ENCODE measurements at regions not wholly inside any gene's neighbourhood (a gene's known extent, or its start where the extent isn't known, plus 50 kb on each side); places are given as distances from the start of the nearest gene placed in this dataset.
A peak's percentile ranks its signal among the peaks of the same experiment; 100 is the strongest.
"Not testable (repeated sequence)": the region's sequence is repeated elsewhere in the genome, so short reads cannot be mapped to it uniquely, and the experiment has no call there.

DNA sequence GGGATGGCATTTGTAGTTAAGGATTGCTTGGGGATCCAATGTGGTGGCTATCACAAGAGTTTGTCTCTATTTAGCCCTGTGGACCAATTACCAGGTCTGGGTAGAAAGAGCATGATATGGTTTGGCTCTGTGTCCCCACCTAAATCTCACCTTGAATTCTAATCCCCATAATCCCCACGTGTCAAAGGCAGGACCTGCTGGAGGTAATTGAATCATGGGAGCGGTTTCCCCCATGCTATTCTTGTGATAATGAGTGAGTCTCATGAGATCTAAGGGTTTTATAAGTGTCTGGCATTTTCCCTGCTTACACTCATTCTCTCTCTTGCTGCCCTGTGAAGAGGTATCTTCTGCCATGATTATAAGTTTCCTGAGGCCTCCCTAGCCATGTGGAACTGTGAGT is 86.4 kb upstream of the HS3ST4 start:
- no CpG with 5 or more reads among the region's 2 CpGs for WGBS
- Histone ChIP-seq H3K36me3 (ENCODE audit: insufficient read depth, low read length) (no peaks in the 10 kb centered on the region), H3K27me3 (ENCODE audit: insufficient read depth, low read length) (no peaks in the 10 kb centered on the region)

DNA sequence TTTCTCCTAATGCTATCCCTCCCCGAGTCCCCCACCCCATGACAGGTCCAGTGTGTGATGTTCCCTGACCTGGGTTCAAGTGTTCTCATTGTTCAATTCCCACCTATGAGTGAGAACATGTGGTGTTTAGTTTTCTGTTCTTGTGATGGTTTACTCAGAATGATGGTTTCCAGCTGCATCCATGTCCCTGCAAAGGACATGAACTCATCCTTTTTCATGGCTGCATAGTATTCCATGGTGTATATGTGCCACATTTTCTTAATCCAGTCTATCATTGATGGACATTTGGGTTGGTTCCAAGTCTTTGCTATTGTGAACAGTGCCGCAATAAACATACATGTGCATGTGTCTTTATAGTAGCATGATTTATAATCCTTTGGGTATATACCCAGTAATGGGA is 90.5 kb upstream of the HS3ST4 start:
- not testable (repeated sequence) for H3K4me3 ChIP-seq (ENCODE audit: low read length); H3K9ac ChIP-seq (ENCODE audit: low read depth, low read length); H3K9me3 ChIP-seq (ENCODE audit: insufficient read depth, low read depth, low read length); H3K27ac ChIP-seq (ENCODE audit: low read depth, low read length); H3K27me3 ChIP-seq (ENCODE audit: insufficient read depth, low read length); H3K36me3 ChIP-seq (ENCODE audit: insufficient read depth, low read length)
- 100% methylated on average over 1 of the region's 2 CpGs for WGBS
- H3K4me1 ChIP-seq (ENCODE audit: insufficient read depth, low read length): peaks cover 13% of the 10 kb centered on the region

More for the DNA sequence above, 86.4 kb upstream of the HS3ST4 start:
- Histone ChIP-seq H3K4me3 (ENCODE audit: low read length) (no peak overlapping the region), H3K9ac (ENCODE audit: low read depth, low read length) (no peak overlapping the region), H3K27ac (ENCODE audit: low read depth, low read length) (peak overlapping the region; percentile 43; the same call in 1 of the 2 replicates), H3K9me3 (ENCODE audit: insufficient read depth, low read depth, low read length) (peaks cover 6% of the 10 kb centered on the region; the same call in 1 of the 2 replicates), H3K4me1 (ENCODE audit: insufficient read depth, low read length) (peaks cover 30% of the 10 kb centered on the region)

DNA sequence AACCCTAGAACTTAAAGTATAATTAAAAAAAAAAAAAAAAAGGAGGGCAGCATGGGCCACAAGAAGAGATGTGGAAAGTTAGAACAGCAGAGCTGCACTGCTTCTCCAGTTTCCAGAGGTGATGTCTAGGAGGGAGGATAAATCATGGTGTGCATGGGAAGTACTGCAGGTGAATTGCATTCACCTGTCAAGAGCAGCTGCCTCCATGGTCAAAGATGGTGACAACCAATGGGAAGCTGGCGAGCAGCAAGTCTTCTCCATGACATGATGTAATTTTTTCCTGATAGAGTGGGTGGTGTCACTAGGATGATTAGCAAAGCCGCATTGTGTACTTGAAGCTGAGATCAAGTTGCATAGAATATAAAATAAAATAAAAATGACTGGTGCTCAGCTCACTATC is 95.6 kb upstream of the HS3ST4 start:
- no peak overlapping the region for H3K27ac ChIP-seq (ENCODE audit: low read depth, low read length)
- peaks cover 8% of the 10 kb centered on the region; the same call in 1 of the 2 replicates for H3K9me3 ChIP-seq (ENCODE audit: insufficient read depth, low read depth, low read length)
- H3K9ac ChIP-seq (ENCODE audit: low read depth, low read length): no peak overlapping the region
- no peaks in the 10 kb centered on the region for H3K4me1 ChIP-seq (ENCODE audit: insufficient read depth, low read length)
- 94% methylated on average over 2 of the region's 2 CpGs for WGBS
- H3K27me3 ChIP-seq (ENCODE audit: insufficient read depth, low read length): no peaks in the 10 kb centered on the region
- H3K4me3 ChIP-seq (ENCODE audit: low read length): no peak overlapping the region
- no peaks in the 10 kb centered on the region for H3K36me3 ChIP-seq (ENCODE audit: insufficient read depth, low read length)

DNA sequence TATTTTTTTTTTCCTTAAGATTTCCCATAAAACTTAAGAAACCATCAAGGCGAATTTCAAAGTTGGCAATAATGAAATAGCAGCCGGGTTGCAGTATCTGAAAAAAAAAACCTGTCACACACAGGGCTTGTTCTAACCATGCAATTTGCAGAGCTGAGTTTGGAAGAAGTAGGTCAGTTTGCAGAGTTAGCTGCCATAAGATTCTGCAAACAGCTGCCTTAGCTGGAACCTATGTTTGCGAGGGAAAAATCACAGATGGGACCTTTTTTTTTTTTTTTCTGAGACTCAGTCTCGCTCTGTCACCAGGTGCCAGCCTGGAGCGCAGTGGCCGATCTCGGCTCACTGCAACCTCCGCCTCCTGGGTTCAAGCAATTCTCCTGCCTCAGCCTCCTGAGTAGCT is 98.5 kb upstream of the HS3ST4 start:
- Histone ChIP-seq H3K4me1 (ENCODE audit: insufficient read depth, low read length) (no peaks in the 10 kb centered on the region), H3K27me3 (ENCODE audit: insufficient read depth, low read length) (no peaks in the 10 kb centered on the region), H3K9me3 (ENCODE audit: insufficient read depth, low read depth, low read length) (no peaks in the 10 kb centered on the region), H3K27ac (ENCODE audit: low read depth, low read length) (no peak overlapping the region), H3K9ac (ENCODE audit: low read depth, low read length) (no peak overlapping the region), H3K36me3 (ENCODE audit: insufficient read depth, low read length) (no peaks in the 10 kb centered on the region), H3K4me3 (ENCODE audit: low read length) (no peak overlapping the region)
- WGBS: 94% methylated on average over 7 of the region's 8 CpGs

DNA sequence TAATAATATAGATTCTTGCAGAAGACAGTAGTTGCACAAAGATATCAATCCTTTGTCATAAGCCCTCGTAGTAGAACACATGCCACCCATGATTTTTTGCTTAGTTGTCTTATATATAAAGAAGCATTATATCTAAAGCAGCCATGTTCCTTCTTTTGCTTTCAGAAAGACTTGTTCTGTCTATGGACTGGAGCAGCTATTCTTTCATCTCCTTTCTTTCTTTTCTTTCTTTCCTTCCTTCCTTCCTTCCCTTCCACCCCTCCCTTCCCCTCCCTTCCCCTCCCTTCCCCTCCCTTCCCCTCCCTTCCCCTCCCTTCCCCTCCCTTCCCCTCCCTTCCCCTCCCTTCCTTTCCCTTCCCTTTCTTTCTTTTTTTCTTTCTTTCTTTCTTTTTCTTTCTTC is 104.0 kb upstream of the HS3ST4 start:
- no peaks in the 10 kb centered on the region for H3K4me1 ChIP-seq (ENCODE audit: insufficient read depth, low read length)
- no peaks in the 10 kb centered on the region for H3K36me3 ChIP-seq (ENCODE audit: insufficient read depth, low read length)
- H3K27me3 ChIP-seq (ENCODE audit: insufficient read depth, low read length): no peaks in the 10 kb centered on the region
- H3K27ac ChIP-seq (ENCODE audit: low read depth, low read length): no peak overlapping the region
- peaks cover 10% of the 10 kb centered on the region; the same call in 1 of the 2 replicates for H3K9me3 ChIP-seq (ENCODE audit: insufficient read depth, low read depth, low read length)
- no peak overlapping the region for H3K4me3 ChIP-seq (ENCODE audit: low read length)
- 100% methylated on average over 1 of the region's 1 CpG for WGBS
- H3K9ac ChIP-seq (ENCODE audit: low read depth, low read length): no peak overlapping the region

DNA sequence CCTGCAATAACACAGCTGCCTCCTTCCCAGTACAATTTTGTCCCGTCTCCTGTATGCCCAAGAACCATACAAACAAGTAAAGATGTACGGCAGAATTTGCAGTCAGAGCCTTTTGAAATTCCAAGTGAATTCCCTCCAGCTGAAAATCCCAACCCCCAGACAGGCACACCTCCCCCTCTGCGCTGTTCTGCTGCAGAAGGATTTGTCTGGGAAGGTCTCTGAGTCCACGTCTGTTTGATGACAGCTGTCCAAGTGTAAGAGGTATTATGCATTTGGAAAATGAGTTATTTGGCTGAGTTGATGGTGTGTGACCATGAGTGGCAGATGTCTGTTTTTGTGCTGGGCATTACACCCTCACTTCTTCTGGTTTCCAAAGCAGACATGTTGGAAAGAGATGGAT is 104.9 kb upstream of the HS3ST4 start:
- no peak overlapping the region for H3K27ac ChIP-seq (ENCODE audit: low read depth, low read length)
- no peaks in the 10 kb centered on the region for H3K27me3 ChIP-seq (ENCODE audit: insufficient read depth, low read length)
- H3K36me3 ChIP-seq (ENCODE audit: insufficient read depth, low read length): no peaks in the 10 kb centered on the region
- H3K9me3 ChIP-seq (ENCODE audit: insufficient read depth, low read depth, low read length): peaks cover 10% of the 10 kb centered on the region; the same call in 1 of the 2 replicates
- no peaks in the 10 kb centered on the region for H3K4me1 ChIP-seq (ENCODE audit: insufficient read depth, low read length)
- H3K4me3 ChIP-seq (ENCODE audit: low read length): no peak overlapping the region
- H3K9ac ChIP-seq (ENCODE audit: low read depth, low read length): no peak overlapping the region
- WGBS: 92% methylated on average over 4 of the region's 4 CpGs

DNA sequence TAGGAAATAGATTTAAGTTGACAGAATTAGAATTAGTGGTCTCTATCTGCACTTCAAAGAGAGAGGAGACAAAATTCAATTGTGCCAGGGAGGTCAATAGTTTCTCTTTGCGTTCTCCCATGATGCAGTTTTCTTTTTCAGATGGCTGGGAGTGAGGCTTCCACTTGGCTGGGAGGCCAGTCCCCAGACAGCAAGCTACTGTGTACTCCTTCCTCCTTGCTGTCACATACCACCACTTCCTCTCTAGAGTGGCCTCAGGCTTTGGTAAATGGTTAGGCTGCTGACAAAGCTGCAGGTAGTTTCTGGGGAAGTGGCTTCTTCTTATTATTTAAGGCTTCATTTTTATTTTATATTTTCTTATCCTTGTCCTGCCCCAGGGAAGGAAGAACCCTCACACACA is 106.2 kb upstream of the HS3ST4 start:
- 95% methylated on average over 1 of the region's 1 CpG for WGBS
- Histone ChIP-seq H3K4me3 (ENCODE audit: low read length) (no peak overlapping the region), H3K36me3 (ENCODE audit: insufficient read depth, low read length) (no peaks in the 10 kb centered on the region), H3K27me3 (ENCODE audit: insufficient read depth, low read length) (no peaks in the 10 kb centered on the region), H3K4me1 (ENCODE audit: insufficient read depth, low read length) (no peaks in the 10 kb centered on the region), H3K27ac (ENCODE audit: low read depth, low read length) (no peak overlapping the region), H3K9me3 (ENCODE audit: insufficient read depth, low read depth, low read length) (peaks cover 10% of the 10 kb centered on the region; the same call in 1 of the 2 replicates), H3K9ac (ENCODE audit: low read depth, low read length) (no peak overlapping the region)

DNA sequence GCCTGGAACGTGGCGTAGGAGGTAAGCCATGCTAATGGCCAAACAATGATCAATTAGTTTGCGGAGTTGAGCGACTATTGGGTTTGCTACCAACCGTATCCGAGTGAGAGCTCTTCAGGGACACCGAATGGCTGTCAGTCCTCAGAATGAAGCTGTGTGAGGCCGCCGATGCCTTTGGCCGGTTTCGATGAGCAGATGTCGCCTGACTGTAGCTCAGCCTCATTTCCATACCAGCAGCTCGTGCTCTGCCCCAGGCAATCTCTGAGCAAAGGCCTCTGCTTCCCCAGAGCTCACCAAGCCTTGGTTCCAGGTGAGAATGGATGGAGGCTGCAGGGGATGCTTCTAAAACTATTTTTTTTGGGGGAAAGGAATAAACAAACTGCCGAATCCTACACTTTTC is 111.7 kb upstream of the HS3ST4 start:
- Histone ChIP-seq H3K4me3 (ENCODE audit: low read length) (no peak overlapping the region), H3K36me3 (ENCODE audit: insufficient read depth, low read length) (no peaks in the 10 kb centered on the region), H3K9ac (ENCODE audit: low read depth, low read length) (no peak overlapping the region), H3K27me3 (ENCODE audit: insufficient read depth, low read length) (no peaks in the 10 kb centered on the region), H3K4me1 (ENCODE audit: insufficient read depth, low read length) (peaks cover 3% of the 10 kb centered on the region; the same call in 1 of the 2 replicates), H3K9me3 (ENCODE audit: insufficient read depth, low read depth, low read length) (peaks cover 6% of the 10 kb centered on the region; the same call in 1 of the 2 replicates), H3K27ac (ENCODE audit: low read depth, low read length) (no peak overlapping the region)
- WGBS: 69% methylated on average over 14 of the region's 14 CpGs

DNA sequence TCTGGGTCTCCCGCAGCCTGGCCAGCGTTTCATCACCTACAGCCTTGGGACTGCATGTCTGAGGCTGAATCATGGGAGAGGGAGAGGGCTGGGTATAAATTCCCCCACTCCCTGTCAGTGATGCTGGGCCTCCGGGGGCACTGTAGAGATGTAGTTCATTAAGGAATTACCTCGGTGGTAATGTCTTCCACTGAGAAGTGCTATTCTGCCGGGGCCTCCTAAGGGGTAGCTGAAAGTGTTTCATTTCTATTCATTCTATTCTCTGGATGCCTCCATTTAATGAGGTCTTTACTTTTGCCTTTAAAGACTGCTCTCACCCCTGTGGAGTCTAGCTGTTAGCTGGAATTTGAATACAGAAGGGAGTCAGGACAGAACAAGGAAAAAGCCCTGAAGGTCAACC is 116.4 kb upstream of the HS3ST4 start:
- no peak overlapping the region for H3K4me3 ChIP-seq (ENCODE audit: low read length)
- H3K9ac ChIP-seq (ENCODE audit: low read depth, low read length): no peak overlapping the region
- peak overlapping the region; percentile 79 for H3K27ac ChIP-seq (ENCODE audit: low read depth, low read length)
- 25% methylated on average over 5 of the region's 5 CpGs for WGBS
- no peaks in the 10 kb centered on the region for H3K9me3 ChIP-seq (ENCODE audit: insufficient read depth, low read depth, low read length)
- H3K36me3 ChIP-seq (ENCODE audit: insufficient read depth, low read length): no peaks in the 10 kb centered on the region
- peaks cover 8% of the 10 kb centered on the region; the same call in 1 of the 2 replicates for H3K4me1 ChIP-seq (ENCODE audit: insufficient read depth, low read length)
- no peaks in the 10 kb centered on the region for H3K27me3 ChIP-seq (ENCODE audit: insufficient read depth, low read length)

DNA sequence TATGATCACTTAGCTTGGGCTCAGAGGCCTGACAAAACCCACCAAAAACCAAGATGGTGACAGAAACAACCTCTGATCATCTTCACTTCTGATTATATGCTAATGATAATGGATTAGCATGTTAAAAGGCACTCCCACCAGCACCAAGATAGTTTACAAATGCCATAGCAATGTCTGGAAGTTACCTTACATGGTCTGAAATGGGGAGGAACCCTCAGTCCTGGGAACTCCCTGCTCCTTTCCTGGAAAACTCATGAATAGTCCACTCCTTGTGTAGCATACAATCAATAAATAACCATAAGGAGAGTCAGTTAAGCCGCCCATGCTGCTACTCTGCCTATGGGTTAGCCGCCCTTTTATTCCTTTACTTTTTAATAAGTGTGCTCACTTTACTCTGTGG is 120.0 kb upstream of the HS3ST4 start:
- WGBS: 100% methylated on average over 2 of the region's 2 CpGs
- peaks cover 9% of the 10 kb centered on the region; the same call in 1 of the 2 replicates for H3K9me3 ChIP-seq (ENCODE audit: insufficient read depth, low read depth, low read length)
- H3K4me3 ChIP-seq (ENCODE audit: low read length): no peak overlapping the region
- H3K27ac ChIP-seq (ENCODE audit: low read depth, low read length): no peak overlapping the region
- H3K4me1 ChIP-seq (ENCODE audit: insufficient read depth, low read length): peaks cover 8% of the 10 kb centered on the region; the same call in 1 of the 2 replicates
- H3K36me3 ChIP-seq (ENCODE audit: insufficient read depth, low read length): peaks cover 3% of the 10 kb centered on the region; the same call in 1 of the 2 replicates
- H3K27me3 ChIP-seq (ENCODE audit: insufficient read depth, low read length): no peaks in the 10 kb centered on the region
- no peak overlapping the region for H3K9ac ChIP-seq (ENCODE audit: low read depth, low read length)

DNA sequence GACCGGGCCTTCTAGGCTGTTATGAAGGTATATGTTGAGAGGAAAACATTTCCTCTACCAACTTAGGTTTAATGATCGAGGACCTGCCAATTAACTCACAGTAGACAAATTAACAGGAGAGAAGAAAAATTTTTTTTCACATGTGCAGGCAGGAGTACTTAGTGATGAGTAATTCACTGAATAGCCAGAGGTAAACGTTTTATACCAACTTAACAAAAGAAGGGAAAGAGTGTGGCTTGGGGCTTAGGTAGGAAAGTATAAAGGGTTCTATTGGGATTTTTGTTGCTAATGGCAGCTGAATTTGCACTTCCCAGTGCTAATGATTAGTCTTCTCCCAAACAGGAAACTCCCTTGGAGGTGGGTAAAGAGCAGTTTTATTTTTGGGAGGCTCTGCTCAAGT is 121.6 kb upstream of the HS3ST4 start:
- Histone ChIP-seq H3K9me3 (ENCODE audit: insufficient read depth, low read depth, low read length) (peaks cover 9% of the 10 kb centered on the region; the same call in 1 of the 2 replicates), H3K9ac (ENCODE audit: low read depth, low read length) (no peak overlapping the region), H3K27ac (ENCODE audit: low read depth, low read length) (no peak overlapping the region), H3K27me3 (ENCODE audit: insufficient read depth, low read length) (no peaks in the 10 kb centered on the region), H3K4me3 (ENCODE audit: low read length) (no peak overlapping the region), H3K36me3 (ENCODE audit: insufficient read depth, low read length) (peaks cover 3% of the 10 kb centered on the region; the same call in 1 of the 2 replicates), H3K4me1 (ENCODE audit: insufficient read depth, low read length) (peaks cover 12% of the 10 kb centered on the region; the same call in 1 of the 2 replicates)
- 67% methylated on average over 1 of the region's 3 CpGs for WGBS

DNA sequence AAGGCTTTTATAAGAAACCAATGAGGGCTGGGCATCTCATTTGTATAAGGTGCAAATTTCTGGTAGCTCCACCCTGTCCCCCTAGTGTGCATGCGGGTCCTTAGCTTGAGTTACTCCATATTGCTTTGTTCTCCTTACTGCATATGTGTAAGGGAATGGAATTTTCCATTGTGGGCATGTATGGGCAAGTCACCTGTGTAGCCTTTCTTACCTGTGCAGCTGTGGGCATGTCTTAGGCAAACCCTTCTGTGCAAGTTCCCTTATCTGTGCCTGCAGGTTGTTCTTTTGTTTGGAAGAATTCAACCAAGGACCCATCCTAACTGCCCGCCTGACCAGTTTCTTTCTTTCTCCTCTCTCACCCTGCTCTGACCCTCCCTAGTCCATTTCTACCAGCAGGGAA is 122.8 kb upstream of the HS3ST4 start:
- no peaks in the 10 kb centered on the region for H3K27me3 ChIP-seq (ENCODE audit: insufficient read depth, low read length)
- 0 out of 2 replicates have a peak, but pooled peaks cover 5% of the 10 kb centered on the region for H3K4me1 ChIP-seq (ENCODE audit: insufficient read depth, low read length)
- H3K9me3 ChIP-seq (ENCODE audit: insufficient read depth, low read depth, low read length): peaks cover 9% of the 10 kb centered on the region; the same call in 1 of the 2 replicates
- 94% methylated on average over 2 of the region's 2 CpGs for WGBS
- no peak overlapping the region for H3K9ac ChIP-seq (ENCODE audit: low read depth, low read length)
- H3K36me3 ChIP-seq (ENCODE audit: insufficient read depth, low read length): peaks cover 3% of the 10 kb centered on the region; the same call in 1 of the 2 replicates
- H3K27ac ChIP-seq (ENCODE audit: low read depth, low read length): no peak overlapping the region
- H3K4me3 ChIP-seq (ENCODE audit: low read length): no peak overlapping the region
